SK-N-MC (cell line): ENCODE measurements at regions not wholly inside any gene's neighbourhood (a gene's known extent, or its start where the extent isn't known, plus 50 kb on each side); places are given as distances from the start of the nearest gene placed in this dataset.

Experiments
- DNase-seq: peaks from one replicate; pipeline ENCODE4 v3.0.0-alpha.2; 2011; ENCODE audit warnings: low read depth, low spot score
- H3K27ac ChIP-seq: fragments of 200-600 bp; sonication (generic); 2 replicates; pipeline ENCODE4 v1.5.1; 2016; ENCODE audit warnings: mixed run types
- H3K36me3 ChIP-seq: fragments of 200-600 bp; sonication (generic); 2 replicates; pipeline ENCODE4 v1.6.1; 2017; ENCODE audit warnings: antibody characterized with exemption, low read length, mixed read lengths; ENCODE audit not compliant: insufficient read depth
- H3K4me3 ChIP-seq: fragments of 200-600 bp; sonication (generic); 2 replicates; pipeline ENCODE4 v1.5.1; 2016
- H3K9ac ChIP-seq: fragments of 200-600 bp; sonication (generic); 2 replicates; pipeline ENCODE4 v1.8.0; 2017; ENCODE audit warnings: mixed run types, mixed read lengths; ENCODE audit not compliant: insufficient read length
- H3K9me3 ChIP-seq: fragments of 200-600 bp; sonication (generic); 2 replicates; pipeline ENCODE4 v1.6.1; 2017; ENCODE audit warnings: low read depth, mild to moderate bottlenecking, antibody characterized with exemption, low read length, moderate library complexity, mixed read lengths
- EZH2 ChIP-seq: fragments of 200-600 bp; sonication (generic); IDR thresholded peaks from one replicate; pipeline ENCODE4 v1.6.1; 2017; ENCODE audit warnings: antibody characterized with exemption
- FOXP2 ChIP-seq: optimal IDR thresholded peaks from 2 replicates; pipeline ENCODE3; 2011; ENCODE audit warnings: mild to moderate bottlenecking, moderate library complexity; ENCODE audit not compliant: insufficient read depth; ENCODE audit errors: extremely low read length, control extremely low read depth
- POLR2AphosphoS5 ChIP-seq: IDR thresholded peaks from 2 replicates; pipeline ENCODE4 v1.6.1; 2012; ENCODE audit warnings: mild to moderate bottlenecking, low read depth, low read length, borderline replicate concordance

DNA sequence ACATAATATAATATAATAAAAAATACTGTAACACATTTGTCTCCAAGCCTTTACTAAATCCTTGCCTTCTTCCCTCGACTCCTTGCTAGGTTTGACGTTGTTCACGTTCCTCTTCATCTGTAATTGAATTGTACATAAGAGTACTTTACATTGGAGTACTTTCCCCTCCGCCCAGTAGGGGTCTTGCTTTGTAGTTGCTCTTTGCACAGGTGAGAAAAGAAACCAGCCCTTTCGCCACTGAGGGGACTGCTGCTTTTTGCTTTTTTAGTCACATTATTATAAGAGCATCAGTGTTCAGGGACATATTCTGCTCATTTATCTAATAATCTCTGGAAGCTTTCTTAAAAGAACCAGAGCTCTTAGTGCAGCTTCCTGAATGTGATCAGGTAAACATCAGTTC is 115.0 kb downstream of the CETN3 start:
- Histone ChIP-seq H3K9ac (no peak overlapping the region), H3K9me3 (no peaks in the 10 kb centered on the region), H3K27ac (no peak overlapping the region), H3K36me3 (no peaks in the 10 kb centered on the region), H3K4me3 (no peak overlapping the region)
- TF ChIP-seq EZH2 (no peak), POLR2AphosphoS5 (no peak), FOXP2 (no peak)
- no peak for DNase-seq

DNA sequence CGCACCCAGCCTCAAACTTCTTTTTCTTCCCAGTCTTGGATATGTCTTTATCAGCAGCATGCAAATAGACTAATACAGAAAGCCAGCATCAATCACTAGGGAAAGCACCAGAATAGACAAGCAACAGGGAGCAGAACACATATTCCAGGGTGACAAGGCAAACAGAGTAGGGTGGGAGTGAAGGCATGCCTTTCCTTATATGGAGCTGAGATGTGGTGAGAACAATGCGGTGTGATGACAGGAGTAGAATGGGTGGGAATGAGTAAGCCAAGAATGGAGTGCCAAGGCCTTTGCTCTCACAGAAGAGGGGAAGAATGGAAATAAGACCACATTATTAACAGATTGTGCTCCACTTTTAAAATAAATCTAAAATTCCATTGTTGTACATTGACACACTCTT is 115.6 kb downstream of the CETN3 start:
- no peaks in the 10 kb centered on the region for H3K36me3 ChIP-seq
- H3K27ac ChIP-seq, result no peak overlapping the region
- no peak overlapping the region for H3K4me3 ChIP-seq
- H3K9me3 ChIP-seq, result no peaks in the 10 kb centered on the region
- no peak overlapping the region for H3K9ac ChIP-seq
- no peak for TF ChIP-seq EZH2
- TF ChIP-seq POLR2AphosphoS5, result no peak
- DNase-seq, result no peak

DNA sequence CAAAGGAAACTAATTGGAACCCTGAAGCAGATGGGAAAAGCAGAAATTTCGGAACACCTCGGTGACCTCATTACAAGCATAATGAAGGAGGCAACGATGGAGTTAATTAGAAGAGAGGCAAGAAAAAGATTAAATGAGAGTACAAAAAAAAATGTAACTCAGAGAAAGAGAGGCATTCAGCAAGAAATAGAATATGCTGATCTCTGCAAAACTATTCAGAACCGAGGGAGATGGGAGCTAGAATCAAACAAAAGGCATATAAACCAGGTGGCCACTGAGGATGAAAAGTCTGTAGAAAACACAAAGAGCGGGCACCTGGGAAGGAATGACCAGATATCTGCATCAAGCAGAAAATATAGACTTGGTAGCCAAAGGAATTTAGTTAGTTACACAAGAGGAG is 118.9 kb downstream of the CETN3 start:
- Histone ChIP-seq H3K9me3 (no peaks in the 10 kb centered on the region), H3K9ac (no peak overlapping the region), H3K4me3 (no peak overlapping the region), H3K36me3 (no peaks in the 10 kb centered on the region), H3K27ac (no peak overlapping the region)
- TF ChIP-seq FOXP2, result no peak
- TF ChIP-seq POLR2AphosphoS5, result no peak
- TF ChIP-seq EZH2, result no peak
- DNase-seq, result no peak

DNA sequence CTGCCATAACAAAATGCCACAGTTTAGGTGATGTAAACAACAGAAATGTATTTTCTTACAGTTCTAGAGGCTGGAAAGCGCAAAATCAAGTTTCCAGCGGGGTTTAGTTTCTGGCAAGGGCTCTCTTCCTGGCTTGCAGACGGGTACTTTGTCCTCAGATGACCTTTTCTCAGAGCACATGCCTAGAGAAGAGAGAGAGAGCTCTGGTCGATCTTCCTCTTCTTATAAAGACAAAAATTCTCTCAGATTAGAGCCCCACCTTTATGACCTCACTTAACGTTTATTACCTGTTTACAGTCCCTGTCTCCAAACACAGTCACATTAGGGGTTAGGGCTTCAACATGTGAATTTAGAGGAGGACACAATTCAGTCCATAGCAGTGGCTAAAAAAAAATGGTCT is 119.7 kb downstream of the CETN3 start:
- Histone ChIP-seq H3K27ac (no peak overlapping the region), H3K9me3 (no peaks in the 10 kb centered on the region), H3K4me3 (no peak overlapping the region), H3K36me3 (no peaks in the 10 kb centered on the region), H3K9ac (no peak overlapping the region)
- no peak for DNase-seq
- TF ChIP-seq EZH2 (no peak), POLR2AphosphoS5 (no peak), FOXP2 (no peak)

DNA sequence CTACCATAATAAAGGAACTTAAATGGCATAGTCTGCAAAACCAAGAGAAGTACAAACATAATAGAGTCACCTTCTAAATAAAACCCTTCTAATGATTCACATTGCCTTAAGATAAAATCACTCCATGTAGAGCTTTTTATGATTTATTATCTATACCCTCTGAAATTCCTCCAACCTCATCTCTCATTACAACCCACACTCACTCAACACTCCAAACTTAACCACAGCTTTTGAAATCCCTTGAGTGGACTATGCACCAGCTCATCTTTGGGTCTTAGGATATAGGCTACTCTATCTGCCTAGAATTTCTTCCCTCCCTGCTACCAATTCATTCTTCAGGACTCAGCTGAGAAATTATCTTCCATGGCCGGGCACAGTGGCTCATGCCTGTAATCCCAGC is 122.5 kb downstream of the CETN3 start:
- no peaks in the 10 kb centered on the region for H3K9me3 ChIP-seq
- TF ChIP-seq POLR2AphosphoS5, result no peak
- TF ChIP-seq EZH2, result no peak
- TF ChIP-seq FOXP2, result no peak
- no peak overlapping the region for H3K27ac ChIP-seq
- H3K4me3 ChIP-seq, result no peak overlapping the region
- H3K36me3 ChIP-seq, result no peaks in the 10 kb centered on the region
- no peak for DNase-seq
- H3K9ac ChIP-seq, result no peak overlapping the region

DNA sequence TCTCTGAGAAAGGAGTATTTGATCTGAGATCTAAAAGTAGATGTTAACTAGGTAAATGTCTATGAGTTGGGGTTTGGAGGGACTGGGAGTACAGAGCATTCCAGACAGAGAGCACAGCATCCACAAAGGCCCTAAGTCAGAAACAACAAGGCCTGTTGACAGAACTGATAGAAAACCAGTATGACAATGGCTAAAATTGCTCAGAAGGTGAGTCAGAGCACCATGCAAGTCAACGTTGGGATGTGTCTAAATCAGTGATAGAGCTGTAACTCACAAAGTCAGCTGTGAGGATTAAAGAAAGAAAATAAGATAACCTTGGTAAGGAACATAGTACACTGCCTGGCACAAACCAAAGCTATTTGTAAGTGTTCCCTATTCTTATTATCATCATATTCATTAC is 124.0 kb downstream of the CETN3 start:
- H3K36me3 ChIP-seq, result no peaks in the 10 kb centered on the region
- no peaks in the 10 kb centered on the region for H3K9me3 ChIP-seq
- no peak overlapping the region for H3K27ac ChIP-seq
- H3K4me3 ChIP-seq, result no peak overlapping the region
- TF ChIP-seq FOXP2, result no peak
- no peak for TF ChIP-seq EZH2
- TF ChIP-seq POLR2AphosphoS5, result no peak
- no peak overlapping the region for H3K9ac ChIP-seq
- DNase-seq, result no peak

DNA sequence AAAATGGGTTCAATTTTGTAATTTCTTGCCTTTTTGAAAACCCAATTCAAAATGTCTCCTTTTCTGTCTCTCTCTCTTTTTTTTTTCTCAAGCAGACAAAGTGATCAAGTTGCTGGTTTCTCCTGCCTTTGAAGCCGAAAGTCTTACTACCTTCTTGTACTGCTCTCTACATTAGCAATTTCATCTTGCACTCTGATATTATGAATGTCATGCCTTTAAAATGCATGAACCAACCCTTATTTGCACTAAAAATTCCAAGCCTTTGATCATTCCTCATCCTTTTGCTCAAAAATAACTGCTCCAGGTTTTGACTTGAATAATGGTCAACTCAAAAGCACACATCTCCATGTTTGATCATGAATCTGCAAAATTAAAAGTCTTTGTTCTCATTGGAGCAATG is 125.2 kb downstream of the CETN3 start:
- Histone ChIP-seq H3K36me3 (no peaks in the 10 kb centered on the region), H3K4me3 (no peak overlapping the region), H3K27ac (no peak overlapping the region), H3K9me3 (no peaks in the 10 kb centered on the region), H3K9ac (no peak overlapping the region)
- TF ChIP-seq EZH2 (no peak), POLR2AphosphoS5 (no peak), FOXP2 (no peak)
- no peak for DNase-seq

DNA sequence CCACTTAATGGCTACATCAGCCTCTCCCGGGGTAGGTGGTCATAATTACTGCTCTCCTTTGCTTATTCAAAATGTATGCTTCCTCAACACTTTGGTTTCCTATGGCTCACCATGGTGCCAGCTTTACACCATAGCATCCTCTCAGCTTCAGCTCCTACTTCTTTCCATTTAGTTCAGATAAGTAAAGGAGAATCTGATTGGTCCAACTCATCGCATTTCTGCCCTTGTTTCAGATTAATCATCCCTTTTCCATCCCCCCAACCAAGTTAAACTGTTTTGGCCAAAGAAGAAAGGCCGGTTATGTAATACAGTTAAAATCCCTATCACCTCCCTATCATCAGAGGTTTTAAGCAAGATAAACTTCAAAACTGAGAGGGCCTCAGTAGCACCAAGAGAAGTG is 130.5 kb downstream of the CETN3 start:
- no peak overlapping the region for H3K9ac ChIP-seq
- no peak overlapping the region for H3K27ac ChIP-seq
- no peaks in the 10 kb centered on the region for H3K36me3 ChIP-seq
- H3K4me3 ChIP-seq, result no peak overlapping the region
- no peaks in the 10 kb centered on the region for H3K9me3 ChIP-seq
- no peak for DNase-seq
- TF ChIP-seq FOXP2 (no peak), EZH2 (no peak), POLR2AphosphoS5 (no peak)

DNA sequence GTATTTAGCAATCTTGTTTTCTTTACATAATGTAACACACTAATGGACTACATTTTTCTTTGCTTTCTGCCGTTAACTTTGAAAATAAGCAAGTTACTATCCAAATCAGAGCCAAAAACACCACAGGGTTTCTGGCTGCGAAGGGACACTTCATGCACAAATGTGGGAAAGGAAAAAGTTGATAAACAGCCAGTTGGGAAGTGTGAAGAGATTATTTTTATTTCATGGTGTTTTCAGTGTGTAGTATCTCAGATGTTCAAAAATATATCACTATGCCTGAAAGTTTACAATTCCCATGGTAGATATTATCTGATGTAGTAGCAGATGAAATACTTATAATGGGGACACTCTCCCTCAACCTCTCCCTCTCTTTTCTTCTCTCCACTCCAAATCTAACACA is 135.3 kb downstream of the CETN3 start:
- Histone ChIP-seq H3K9ac (no peak overlapping the region), H3K9me3 (no peaks in the 10 kb centered on the region), H3K27ac (no peak overlapping the region), H3K4me3 (no peak overlapping the region), H3K36me3 (no peaks in the 10 kb centered on the region)
- TF ChIP-seq POLR2AphosphoS5, result no peak
- no peak for TF ChIP-seq FOXP2
- DNase-seq, result no peak
